GM12875 (cell line): ENCODE measurements at regions not wholly inside any gene's neighbourhood (a gene's known extent, or its start where the extent isn't known, plus 50 kb on each side); places are given as distances from the start of the nearest gene placed in this dataset.

Experiments used
- H3K4me3 ChIP-seq: one replicate; pipeline ENCODE4 v1.5.1; 2011; ENCODE audit warnings: low read depth, low read length, control low read depth
- CTCF ChIP-seq: IDR thresholded peaks from 2 replicates; pipeline ENCODE4 v1.5.1; 2011; ENCODE audit warnings: low read depth, mild to moderate bottlenecking, control low read depth, inconsistent platforms, low read length, moderate library complexity, borderline replicate concordance; ENCODE audit not compliant: insufficient read depth

GRCh38 chr4:175378372-175378771 lies 433.7 kb downstream of the GPM6A start:
- no peak for TF ChIP-seq CTCF
- no peak overlapping the region for H3K4me3 ChIP-seq

GRCh38 chr4:175380841-175381240 lies 431.2 kb downstream of the GPM6A start:
- no peak for TF ChIP-seq CTCF
- no peak overlapping the region for H3K4me3 ChIP-seq

GRCh38 chr4:175385797-175386196 lies 426.3 kb downstream of the GPM6A start:
- no peak for TF ChIP-seq CTCF
- H3K4me3 ChIP-seq: no peak overlapping the region

GRCh38 chr4:175386776-175387507 lies 425.1 kb downstream of the GPM6A start:
- H3K4me3 ChIP-seq: no peak overlapping the region

GRCh38 chr4:175394208-175394607 lies 417.9 kb downstream of the GPM6A start:
- TF ChIP-seq CTCF: no peak
- no peak overlapping the region for H3K4me3 ChIP-seq

More at GRCh38 chr4:175386776-175387507, 425.1 kb downstream of the GPM6A start:
- no peak for TF ChIP-seq CTCF

- H3K4me3 ChIP-seq: no peak overlapping the region
- TF ChIP-seq CTCF: no peak
These were observed 406.1 kb downstream of the GPM6A start for GRCh38 chr4:175405961-175406360.

GRCh38 chr4:175407926-175408325 lies 404.1 kb downstream of the GPM6A start:
- no peak for TF ChIP-seq CTCF
- no peak overlapping the region for H3K4me3 ChIP-seq
